NCI-H226 (cell line): ENCODE measurements at regions not wholly inside any gene's neighbourhood (a gene's known extent, or its start where the extent isn't known, plus 50 kb on each side); places are given as distances from the start of the nearest gene placed in this dataset.
"Not testable (repeated sequence)": the region's sequence is repeated elsewhere in the genome, so short reads cannot be mapped to it uniquely, and the experiment has no call there.

ENCODE experiments used
- DNase-seq: peaks from one replicate; pipeline ENCODE4 v3.0.0-alpha.2; 2015

DNA sequence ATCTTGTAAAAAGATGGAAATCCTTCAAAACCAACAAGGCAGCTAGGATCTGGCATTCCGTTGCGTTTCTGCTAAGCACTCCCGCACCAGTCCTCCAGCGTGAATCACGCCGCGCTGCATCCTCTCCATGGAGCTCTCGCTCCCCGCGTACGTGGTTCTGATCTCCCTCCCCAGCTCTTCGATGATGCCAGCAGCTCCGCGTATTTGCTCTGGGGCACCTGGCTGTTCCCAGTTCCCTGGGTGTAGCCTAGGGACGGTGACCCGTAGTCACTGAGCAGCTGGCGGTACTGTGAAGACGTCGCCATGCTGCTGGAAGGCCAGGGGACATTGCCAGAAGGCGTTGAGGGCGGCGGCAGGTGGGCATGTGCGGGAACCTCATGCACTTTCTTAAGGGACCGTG is 407.5 kb downstream of the RNF144A start:
- no peak for DNase-seq

DNA sequence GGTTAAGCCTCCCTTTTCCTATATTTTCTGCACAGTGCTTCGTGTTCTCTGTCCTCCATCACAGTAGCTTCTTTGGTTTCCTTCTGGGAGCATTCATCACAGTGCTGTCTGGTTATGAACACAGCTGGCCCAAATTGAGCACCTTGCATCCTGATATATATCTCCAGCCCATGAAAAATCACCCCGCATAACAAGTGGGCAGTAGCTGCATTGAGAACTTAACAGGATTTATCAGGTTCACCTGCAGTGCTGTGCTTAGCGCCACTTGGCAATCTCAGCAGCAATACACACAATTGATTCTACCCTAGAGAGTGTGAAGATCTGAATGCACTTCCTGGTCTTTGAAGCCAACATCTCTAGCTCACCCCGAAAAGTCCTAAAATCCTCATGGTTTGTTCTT is 408.0 kb downstream of the RNF144A start:
- no peak for DNase-seq

DNA sequence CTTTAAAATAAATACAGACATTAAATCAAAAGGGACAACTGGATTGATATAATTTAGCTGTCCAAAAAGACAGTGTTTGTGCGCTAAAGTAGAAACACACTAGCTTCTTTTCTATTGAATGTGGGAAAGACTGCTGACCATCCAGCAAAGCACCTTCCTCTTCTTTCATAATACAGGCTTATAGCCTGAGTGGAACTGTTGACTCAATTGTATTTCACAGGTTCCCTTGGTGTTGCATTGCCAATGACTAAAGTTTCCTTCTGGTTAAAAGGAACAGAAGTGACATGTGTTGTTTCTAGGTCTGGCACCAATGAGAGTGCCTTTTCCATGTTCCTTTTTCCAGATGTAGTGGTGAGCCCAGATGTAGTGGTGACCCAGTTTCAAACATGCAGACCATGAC is 412.3 kb downstream of the RNF144A start:
- no peak for DNase-seq

DNA sequence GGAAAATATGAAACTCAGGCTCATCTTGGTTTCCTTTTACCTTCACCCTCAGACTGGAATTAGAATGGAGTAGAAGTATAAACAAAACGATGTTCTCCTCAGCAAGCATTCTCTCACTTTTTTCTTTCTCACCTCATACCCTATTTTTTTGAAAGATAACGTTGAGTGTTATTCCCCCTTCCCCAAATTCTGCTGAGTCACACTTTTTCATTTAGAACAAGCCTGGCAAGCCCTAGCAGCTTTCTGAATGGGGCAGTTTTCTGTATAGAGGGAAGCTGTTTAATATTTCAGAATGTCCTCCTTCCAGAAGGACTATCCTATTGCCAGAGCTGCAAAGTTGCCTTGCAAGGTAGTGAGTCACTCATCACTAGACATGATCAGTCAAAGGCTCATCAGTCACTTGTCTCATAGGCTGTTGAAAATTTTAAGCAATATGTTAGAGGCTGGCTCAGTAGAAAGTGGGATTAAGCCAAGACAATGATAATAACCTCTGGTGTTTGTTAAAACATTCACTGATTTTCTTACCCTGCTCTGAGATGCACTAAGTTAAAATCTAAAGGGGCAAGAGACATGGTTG is 416.1 kb downstream of the RNF144A start:
- no peak for DNase-seq

DNA sequence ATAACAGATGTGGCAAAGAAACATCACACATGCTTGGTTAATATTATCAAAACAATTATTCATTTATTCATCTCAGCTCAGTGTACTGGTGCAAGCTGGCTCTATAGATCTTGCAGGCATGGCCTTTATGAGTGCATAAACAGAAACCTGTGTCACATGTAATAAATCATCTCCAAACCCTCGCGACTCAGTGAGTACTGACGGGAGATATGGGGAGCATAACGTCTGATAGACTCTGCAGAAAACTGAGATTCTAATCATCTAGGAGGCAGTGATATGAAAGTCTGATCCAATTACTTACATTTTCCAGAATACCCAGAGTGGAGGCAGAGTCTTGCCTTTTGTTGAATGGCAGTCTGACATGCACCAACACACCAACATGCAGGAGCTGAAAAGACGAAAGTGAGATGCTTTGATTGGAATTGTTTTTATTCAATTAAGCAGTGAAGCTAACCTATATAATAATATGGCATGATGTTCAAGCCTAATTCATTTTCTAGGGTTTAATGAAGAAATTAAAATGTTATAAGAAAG is 416.8 kb downstream of the RNF144A start:
- no peak for DNase-seq

DNA sequence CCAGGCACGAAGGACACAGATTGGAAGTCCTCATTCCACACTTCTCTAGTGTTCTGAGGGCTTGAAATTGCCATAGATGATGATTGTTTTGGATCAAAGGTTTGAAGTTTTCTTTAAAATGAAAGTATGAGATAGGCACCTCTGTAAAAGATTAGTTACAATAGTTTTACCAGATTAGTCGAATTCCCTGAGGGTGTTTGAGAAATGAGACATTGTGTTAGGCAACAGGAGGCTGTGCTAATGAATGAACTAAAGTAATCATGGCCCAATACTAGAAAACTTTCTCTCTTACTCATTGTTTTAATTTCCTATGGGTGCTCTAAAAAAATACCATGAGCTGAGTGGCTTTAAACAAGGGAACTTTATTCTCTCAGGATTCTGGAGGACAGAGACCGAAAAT is 421.7 kb downstream of the RNF144A start:
- DNase-seq, result no peak

DNA sequence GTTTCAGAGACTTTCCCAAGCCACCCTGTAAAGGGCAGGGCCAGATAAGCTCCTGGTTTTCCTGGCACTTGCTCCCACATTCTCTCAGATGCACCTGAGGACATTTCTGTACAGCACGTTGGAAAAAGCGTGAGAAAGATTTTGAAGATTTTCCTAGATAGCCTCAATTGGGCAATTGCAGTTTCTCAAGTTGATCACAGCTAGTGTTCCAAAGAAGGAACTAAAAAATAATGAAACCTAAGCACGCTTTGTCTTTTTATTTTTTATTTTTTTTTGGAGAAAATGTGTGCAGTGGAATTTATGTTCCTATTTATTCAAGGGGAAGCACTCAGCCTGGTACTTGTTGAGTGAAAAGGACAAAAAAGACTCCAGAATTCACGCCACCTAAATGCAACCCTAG is 429.1 kb downstream of the RNF144A start:
- DNase-seq, result no peak

DNA sequence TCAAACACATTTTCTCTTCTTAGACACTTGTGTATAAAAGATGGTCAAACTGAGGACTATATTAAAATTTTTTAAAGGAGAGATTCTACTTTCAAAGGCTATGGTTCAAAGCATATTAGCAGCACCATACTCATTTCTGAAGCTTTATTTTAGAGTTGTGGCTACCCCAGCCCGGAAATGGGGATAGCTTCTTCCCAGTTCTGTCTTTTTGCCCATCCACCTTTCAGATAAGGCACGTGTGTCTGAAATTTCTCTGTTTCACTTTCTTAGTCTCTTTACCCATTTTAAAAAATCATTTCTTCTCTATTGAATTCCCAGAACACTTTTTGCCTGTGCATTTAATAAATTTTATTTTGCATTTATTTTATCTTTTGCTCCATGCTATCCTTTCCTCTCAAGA is 431.5 kb downstream of the RNF144A start:
- DNase-seq, result no peak

DNA sequence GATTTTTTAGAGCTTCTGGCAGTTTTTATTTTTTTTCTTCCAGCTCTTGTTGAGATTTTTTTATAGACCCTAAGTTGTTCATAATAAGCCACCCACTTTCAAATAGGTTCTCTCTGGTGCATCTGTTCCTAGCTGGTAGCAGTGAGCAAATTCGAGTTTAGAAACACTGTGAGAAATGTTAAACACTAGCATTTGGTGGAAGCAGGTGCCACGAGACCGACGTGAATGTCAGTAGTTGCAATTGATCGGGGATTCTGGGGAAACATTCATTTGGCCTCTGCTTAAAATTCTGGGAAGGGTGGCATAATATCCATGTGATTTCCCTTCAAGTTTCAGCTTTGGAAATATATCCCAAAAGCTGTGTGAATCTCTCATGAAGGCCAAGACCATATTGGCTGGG is 435.0 kb downstream of the RNF144A start:
- DNase-seq, result no peak

DNA sequence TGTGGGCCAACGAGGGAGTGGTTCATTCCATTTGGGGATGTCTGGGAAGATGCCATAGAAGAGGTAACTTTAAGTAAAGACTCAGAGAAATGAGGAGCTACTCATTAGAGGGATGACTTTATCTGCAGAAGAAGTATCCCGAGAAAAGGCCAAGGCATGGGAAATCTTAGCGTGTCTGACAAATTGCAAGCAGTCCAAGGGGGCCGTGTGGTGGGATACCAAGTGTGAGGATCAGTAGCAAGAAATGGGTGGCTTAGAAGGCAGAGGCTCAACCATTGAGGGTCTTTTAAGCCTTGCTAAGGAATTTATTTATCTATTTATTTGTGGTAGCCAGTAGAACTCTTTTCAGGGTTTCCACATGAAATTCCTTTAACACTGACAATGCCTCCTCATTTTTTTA is 436.4 kb downstream of the RNF144A start:
- DNase-seq, result no peak

DNA sequence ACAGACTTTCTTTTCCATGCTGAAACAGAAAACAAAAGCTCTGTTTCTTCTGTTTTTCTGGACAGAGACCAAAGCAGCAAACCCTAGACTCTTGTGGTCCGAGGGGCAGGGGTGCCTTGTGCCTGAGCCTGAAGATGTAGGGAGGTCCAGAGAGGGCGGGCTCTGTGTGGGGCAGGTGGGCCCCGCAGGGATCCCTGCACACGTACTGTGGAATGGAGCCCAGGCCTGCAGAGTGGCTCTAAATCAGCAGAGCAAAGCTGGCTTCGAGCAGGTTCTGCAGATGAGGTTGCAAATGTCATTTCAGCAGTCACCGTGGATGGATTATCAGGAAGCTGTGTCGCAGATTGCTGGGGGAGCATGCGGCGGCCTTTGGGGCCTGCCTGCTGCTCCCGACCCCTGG is 438.6 kb downstream of the RNF144A start:
- no peak for DNase-seq

DNA sequence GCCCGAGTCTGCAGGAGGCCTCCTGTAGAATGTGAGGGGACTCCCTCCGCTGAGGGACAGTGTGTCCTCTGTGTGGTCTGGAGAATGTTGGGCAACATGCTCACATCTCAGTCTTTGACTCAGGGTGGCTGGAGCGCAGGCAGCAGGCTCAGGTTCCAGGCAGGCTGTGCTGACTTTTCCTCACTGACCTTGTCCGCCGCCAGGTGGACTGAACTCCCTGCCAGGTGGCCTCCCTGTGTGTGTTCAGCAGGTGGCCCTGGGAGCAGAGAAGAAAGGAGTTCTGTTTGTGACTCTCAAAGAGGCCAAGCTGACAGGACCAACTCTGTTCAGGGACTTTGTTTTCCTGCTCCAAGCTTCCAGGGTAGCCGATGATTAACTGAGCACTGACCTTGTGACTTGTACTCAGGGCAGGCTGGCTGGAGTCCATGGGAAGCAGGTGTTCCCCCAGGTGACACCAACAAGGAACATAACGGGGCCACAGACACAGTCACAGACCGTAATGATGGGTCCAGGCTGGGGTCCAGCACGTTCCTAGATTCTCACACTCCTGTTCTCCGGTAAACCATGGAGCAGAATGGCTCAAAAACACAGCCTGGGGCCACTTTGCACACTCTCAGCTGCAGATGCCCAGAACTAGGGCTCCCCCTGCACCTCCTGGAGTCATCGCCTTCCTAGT is 439.8 kb downstream of the RNF144A start:
- no peak for DNase-seq

DNA sequence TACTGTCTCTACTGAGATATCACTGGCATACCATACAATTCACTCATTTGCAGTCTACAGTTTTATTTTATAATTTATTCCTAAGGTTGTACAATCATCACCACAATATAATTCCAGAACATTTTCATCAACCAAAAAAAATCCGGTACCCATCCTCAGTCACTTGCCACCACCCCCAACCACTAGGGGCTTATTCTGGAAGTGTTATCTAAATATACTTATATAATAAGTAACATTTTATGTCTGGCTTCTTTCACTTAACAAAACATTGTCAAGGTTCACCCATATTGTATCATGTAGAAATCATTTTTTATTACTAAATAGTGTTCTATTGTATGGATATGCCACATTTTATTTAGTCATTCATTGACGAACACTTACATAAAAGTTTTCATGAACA is 440.8 kb downstream of the RNF144A start:
- DNase-seq, result no peak

DNA sequence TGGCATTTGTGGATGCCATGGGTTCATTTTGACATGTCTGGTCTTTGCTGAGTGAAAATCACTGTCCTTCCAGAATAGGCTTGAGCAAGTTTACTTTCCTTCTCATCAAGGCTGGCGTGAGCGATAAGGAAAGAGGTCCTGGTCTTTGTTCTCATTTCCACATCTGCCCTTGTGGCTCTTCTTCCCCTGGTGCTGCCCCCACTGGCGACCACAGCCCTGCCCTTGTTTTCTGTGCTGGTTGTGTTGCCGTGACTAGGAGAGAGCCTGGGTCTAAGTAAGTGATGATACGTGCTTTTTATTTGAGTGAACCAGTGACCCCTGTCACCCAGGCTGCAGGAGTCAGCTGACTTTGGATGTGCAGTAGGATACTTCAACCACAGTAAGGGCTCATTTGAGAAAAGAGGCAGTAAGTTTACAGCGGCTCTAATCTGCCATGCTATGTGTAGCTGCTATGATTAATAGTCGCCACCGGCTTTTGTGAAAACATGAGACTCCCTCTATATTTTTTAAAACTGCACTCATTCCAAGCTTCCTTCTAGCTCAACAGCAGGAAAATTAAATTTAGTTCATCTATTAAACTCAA is 441.7 kb downstream of the RNF144A start:
- DNase-seq, result no peak

DNA sequence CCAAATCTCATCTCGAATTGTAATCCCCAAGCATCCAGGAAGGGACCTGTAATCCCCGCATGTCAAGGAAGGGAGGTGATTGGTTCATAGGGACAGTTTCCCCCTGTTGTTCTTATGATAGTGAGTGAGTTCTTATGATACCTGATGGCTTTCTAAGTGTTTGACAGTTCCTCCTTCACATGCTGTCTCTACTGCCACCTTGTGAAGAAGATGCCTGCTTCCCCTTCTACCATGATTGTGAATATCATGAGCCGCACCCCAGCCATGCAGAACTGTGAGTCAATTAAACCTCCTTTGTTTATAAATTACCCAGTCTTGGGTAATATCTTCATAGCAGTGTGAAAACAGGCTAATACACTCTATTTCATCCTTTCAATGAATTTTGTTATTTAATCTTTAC is 446.7 kb downstream of the RNF144A start:
- DNase-seq, result no peak

DNA sequence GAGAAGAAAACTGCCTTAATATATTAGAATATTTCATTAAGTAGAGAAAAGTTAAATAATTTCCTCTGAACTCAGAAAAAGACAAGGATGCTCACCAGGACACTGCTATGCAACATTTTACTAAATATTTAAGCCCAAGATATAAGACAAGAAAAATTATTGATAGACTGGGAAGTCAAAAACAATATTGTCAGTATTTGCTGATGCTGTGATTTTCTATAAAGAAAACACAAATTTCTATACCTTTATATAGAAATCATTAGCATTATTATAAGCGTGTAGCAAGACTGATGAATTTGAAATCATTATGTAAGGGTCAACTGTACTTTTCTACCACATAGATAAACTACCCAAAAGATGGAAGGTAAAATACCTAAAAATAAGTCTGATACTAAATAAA is 451.0 kb downstream of the RNF144A start:
- no peak for DNase-seq

DNA sequence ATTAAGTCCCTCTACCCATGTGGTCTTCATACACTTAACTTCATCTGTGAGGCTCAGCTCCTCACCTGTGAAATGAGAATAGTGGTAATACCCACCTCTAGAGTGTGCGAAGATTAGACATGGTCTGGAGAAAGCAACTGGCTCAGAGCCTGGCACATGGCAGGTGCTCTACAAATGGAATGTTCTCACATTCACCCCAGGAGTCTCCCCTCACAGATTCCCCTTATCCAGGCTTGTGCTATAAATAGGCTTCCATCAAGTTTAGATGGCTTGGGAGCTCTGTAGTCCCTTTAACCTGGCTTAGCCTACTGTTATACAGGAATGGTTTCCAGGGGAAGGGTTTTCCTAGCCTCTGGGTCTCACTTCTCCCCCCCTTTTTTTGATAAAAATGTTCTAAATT is 455.9 kb downstream of the RNF144A start:
- no peak for DNase-seq

DNA sequence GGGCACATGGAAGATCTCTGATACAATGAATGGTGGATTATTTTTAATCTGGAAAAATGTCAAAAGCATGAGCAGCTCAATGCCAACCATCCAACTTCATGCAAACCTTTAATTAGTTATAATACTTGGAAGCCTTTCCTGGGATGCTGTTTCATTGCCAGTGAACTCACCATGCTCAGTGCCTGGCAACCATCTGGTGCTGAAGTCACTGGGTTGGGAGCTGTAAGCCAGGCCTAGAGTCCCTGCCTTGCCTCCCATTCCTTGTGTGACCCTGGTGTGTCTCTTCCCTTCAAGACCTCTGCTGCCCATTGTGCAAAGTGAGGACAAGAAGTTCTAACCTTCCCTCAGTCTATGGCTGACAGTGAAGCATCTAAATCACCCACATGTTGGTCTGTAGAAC is 458.7 kb downstream of the RNF144A start:
- no peak for DNase-seq

DNA sequence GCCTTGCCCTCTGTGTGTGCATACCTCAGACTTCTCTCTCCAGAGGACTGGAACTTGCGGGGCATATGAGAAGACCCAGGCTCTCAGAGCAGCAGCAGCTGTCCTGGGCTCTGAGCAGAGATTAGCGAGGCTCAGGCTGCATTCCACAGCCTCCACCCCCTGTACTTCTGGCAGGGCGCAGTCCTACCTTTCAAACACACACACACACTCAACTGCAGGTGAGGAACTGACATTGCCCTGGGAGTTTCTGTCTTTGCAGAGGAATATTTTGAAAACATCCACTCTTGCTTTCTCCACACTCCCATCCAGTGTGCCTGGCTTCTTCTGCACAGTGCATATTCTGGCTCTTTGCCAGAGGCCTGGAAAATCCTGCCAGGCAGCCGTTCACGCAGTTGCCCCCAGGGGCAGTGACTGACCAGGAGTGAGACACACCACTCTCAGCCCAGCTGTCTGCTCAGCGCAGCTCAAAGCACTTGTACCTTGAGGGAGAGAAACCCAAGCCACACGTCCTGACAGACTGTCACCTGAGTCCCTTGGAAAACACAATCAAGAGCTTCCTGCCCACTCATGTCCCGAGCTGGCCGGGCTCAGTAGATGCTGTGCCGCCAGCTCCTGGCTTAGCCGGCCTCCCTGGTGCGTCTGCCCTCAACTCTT is 460.8 kb downstream of the RNF144A start:
- no peak for DNase-seq

DNA sequence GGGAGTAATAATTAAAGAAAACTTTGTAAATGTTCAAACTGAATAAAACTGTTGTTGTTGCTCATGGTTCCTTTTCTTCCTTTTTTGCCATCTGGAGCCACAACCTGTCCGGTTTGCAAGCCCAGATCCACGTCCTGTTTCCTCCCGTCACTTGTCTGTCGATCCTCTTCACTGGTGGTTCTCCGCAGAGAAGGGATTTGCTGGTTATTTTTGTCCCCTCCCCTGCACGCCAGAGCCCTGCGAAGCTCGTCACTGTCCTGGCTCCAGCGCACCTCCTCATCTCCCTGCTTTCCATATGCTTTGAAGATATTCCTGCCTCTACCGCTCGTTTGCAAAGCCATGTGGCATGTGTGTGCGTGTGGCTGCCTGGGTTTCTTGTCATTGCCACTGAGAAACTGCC is 461.4 kb downstream of the RNF144A start:
- no peak for DNase-seq

DNA sequence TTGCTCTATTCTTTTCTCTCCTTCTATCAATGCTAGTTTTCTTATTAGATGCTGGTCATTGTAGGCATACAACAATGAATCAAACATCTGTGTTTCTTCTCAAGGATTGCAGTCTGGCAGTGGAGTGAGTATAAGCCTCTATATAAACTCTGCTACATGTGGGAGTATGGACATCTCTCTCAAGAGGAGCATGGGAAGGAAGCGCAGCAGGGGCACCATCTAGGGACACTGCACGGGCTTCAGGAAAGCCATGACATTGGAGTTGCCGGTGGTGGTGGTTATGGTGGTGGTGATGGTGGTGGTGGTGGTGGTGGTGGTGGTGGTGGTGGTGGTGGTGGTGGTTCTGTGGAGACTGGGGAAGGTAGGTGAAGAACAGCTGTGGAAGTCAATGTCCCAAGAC is 462.6 kb downstream of the RNF144A start:
- DNase-seq, result no peak

DNA sequence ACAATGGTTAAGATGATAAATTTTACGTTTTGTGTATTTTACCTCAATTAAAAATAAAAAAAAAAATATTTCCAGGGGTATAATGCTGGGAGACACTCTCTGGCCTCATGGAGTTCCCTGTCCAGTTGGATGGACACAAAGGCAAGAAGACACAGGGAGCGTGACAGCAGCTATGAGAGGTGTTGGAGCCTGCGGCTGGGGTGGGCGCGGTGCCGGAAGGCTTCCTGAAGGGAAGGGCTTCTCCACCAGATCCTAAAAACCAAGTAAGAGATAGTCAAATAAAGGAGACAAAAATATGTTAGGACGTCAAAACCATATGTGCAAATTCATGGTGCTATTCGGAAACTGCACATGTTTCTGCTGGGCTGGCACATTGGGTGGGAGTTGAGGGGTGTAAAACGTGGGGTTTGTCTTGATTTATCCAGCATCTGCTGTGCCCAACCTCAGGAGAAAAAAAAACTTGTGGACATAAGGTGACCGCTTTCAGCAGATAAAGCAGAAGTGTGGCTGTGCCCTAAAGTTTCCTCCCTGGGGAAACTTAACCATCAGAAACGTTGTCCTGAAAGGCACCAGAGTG is 467.6 kb downstream of the RNF144A start:
- no peak for DNase-seq

DNA sequence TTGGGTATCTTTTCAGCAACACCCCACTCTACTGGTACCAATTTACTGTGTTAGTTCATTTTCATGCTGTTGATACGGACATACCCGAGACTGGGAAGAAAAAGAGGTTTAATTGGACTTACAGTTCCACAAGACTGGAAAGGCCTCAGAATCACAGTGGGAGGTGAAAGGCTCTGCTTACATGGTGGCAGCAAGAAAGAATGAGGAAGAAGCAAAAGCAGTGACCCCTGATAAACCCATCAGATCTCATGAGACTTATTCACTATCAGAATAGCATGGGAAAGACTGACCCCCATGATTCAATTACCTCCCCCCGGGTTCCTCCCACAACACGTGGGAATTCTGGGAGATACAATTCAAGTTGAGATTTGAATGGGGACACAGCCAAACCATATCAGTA is 473.1 kb downstream of the RNF144A start:
- not testable (repeated sequence) for DNase-seq
